ENCODE measurements at regions not wholly inside any gene's neighbourhood (a gene's known extent, or its start where the extent isn't known, plus 50 kb on each side); places are given as distances from the start of the nearest gene placed in this dataset.
"Not testable (repeated sequence)": the region's sequence is repeated elsewhere in the genome, so short reads cannot be mapped to it uniquely, and the experiment has no call there.

DNA sequence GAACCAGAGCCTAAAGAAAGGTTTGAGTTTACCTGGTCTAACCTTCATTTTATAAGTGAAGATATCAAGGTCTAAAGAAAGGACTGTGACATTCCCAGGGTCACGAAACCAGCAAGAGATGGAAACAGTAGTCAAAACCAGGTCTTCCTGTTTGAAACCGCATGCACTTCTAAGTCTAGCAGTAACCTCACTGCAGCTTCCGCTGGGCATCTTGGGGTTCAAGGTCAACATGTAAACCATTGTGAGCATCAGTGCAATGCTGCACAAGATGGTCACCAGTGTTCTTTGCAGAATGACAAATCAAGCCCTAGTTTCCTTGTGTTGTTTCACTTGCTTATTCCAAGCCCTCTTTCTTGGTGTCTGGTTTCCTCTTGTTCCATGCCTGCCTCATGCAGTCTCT is 292.9 kb upstream of the MEX3C start:
- no peak for DNase-seq (ENCODE audit: low read depth)
- no peak overlapping the region for H3K4me3 ChIP-seq (ENCODE audit: low read depth, low read length)
- no peak for TF ChIP-seq CTCF (IDR thresholded peaks at IDR 0.05; ENCODE audit: control insufficient read depth, extremely low read depth, insufficient read depth)

DNA sequence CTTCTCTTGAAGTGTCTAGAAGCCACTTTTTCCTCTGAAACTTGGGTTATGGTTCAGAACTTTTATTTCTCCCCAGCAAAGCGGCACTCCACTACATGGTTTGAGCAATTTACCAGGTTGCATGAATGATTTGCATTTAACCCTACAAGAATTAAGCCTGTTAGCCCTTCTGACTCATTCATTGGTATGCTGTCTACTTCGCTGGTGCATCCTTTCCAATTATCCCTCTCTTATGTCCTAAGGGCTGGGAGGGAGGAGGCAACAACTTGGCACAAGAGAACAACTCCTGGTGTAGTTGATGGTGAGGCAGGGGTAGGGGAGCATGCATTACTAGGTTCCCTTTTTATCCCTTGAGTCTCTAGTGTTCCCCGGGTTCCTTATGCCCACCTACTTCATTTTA is 293.4 kb upstream of the MEX3C start:
- no peak for TF ChIP-seq CTCF (IDR thresholded peaks at IDR 0.05; ENCODE audit: control insufficient read depth, extremely low read depth, insufficient read depth)
- no peak overlapping the region for H3K4me3 ChIP-seq (ENCODE audit: low read depth, low read length)
- no peak for DNase-seq (ENCODE audit: low read depth)

- no peak for DNase-seq (ENCODE audit: low read depth)
- TF ChIP-seq CTCF (IDR thresholded peaks at IDR 0.05; ENCODE audit: control insufficient read depth, extremely low read depth, insufficient read depth): no peak
- no peak overlapping the region for H3K4me3 ChIP-seq (ENCODE audit: low read depth, low read length)
These were observed 294.3 kb upstream of the MEX3C start for GRCh38 chr18:51491678-51492372.

DNA sequence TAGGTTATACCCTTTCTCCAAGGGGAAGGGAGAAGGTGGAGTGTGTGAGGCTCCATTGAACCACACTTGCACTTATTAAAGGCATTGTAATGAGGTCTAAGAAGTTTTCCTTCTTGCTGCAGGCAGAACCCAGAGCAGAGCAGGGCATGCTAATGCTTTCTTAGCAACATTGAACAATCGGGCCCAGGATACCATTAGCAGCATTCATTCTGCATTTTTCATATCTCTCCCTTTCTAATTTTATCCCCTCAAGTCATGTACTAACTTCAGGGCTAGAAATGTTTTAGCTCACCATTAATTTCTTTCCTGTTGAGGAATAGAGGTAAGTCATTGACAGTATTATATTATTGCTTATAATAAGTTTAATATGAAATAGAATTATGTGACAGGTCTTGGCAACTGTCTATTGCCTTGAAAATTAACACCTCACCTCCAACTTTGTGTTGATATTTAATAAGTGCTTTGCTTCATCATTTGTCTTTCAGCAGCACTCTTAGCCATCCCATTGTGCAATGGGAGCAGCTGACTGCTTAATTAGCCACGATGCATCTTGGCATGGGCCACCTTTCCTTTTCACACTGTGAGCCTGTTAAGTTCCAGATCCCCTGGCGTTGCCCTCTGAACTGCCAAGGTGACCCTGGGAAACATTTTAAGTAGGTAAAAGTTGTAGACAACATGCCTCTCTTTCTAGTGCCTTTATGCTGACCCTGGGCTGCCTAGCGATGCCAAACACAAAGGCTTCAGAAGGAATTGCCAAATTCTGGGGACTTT is 300.8 kb upstream of the MEX3C start:
- no peak for TF ChIP-seq CTCF (IDR thresholded peaks at IDR 0.05; ENCODE audit: control insufficient read depth, extremely low read depth, insufficient read depth)
- no peak overlapping the region for H3K4me3 ChIP-seq (ENCODE audit: low read depth, low read length)
- no peak for DNase-seq (ENCODE audit: low read depth)

GRCh38 chr18:51503351-51503750 is 305.9 kb upstream of the MEX3C start:
- DNase-seq (ENCODE audit: low read depth): no peak
- no peak for TF ChIP-seq CTCF (IDR thresholded peaks at IDR 0.05; ENCODE audit: control insufficient read depth, extremely low read depth, insufficient read depth)

GRCh38 chr18:51506811-51507210 is 309.3 kb upstream of the MEX3C start:
- H3K4me3 ChIP-seq (ENCODE audit: low read depth, low read length): no peak overlapping the region
- TF ChIP-seq CTCF (IDR thresholded peaks at IDR 0.05; ENCODE audit: control insufficient read depth, extremely low read depth, insufficient read depth): no peak
- no peak for DNase-seq (ENCODE audit: low read depth)

More at GRCh38 chr18:51503351-51503750, 305.9 kb upstream of the MEX3C start:
- H3K4me3 ChIP-seq (ENCODE audit: low read depth, low read length): no peak overlapping the region

DNA sequence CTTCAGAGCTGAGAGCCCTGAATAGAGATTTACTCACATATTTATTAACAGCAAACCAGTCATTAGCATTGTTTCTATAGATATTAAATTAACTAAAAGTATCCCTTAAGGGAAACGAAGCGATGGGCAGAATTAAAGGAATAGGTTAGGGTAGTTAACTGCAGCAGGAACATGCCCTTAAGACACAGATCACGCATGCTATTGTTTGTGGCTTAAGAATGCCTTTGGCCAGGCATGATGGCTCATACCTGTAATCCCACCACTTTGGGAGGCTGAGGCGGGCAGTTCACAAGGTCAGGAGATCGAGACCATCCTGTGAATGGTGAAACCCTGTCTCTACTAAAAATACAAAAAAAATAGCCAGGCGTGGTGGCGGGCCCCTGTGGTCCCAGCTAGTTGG is 310.9 kb upstream of the MEX3C start:
- H3K4me3 ChIP-seq (ENCODE audit: low read depth, low read length); DNase-seq (ENCODE audit: low read depth): not testable (repeated sequence)

All from LNCaP clone FGC (cell line).